ENCODE measurements at regions not wholly inside any gene's neighbourhood (a gene's known extent, or its start where the extent isn't known, plus 50 kb on each side); places are given as distances from the start of the nearest gene placed in this dataset.
"Not testable (repeated sequence)": the region's sequence is repeated elsewhere in the genome, so short reads cannot be mapped to it uniquely, and the experiment has no call there.

GRCh38 chr3:106073806-106074205 is 205.0 kb upstream of the CBLB start:
- DNase-seq (ENCODE audit: low read depth) = not testable (repeated sequence)

GRCh38 chr3:106075731-106076130 is 206.9 kb upstream of the CBLB start:
- not testable (repeated sequence) for DNase-seq (ENCODE audit: low read depth)

GRCh38 chr3:106078635-106079034 is 209.8 kb upstream of the CBLB start:
- no peak for DNase-seq (ENCODE audit: low read depth)

- no peak for DNase-seq (ENCODE audit: low read depth)
Measured at GRCh38 chr3:106082616-106083015, 213.8 kb upstream of the CBLB start.

GRCh38 chr3:106083207-106083606 is 214.4 kb upstream of the CBLB start:
- DNase-seq (ENCODE audit: low read depth) = no peak

- no peak for DNase-seq (ENCODE audit: low read depth)
Measured at GRCh38 chr3:106083854-106084253, 215.0 kb upstream of the CBLB start.

GRCh38 chr3:106086038-106086437 is 217.2 kb upstream of the CBLB start:
- DNase-seq (ENCODE audit: low read depth) = no peak

GRCh38 chr3:106086636-106087035 is 217.8 kb upstream of the CBLB start:
- peak; percentile 75 for DNase-seq (ENCODE audit: low read depth)

GRCh38 chr3:106088304-106088703 is 219.5 kb upstream of the CBLB start:
- peak; percentile 17 for DNase-seq (ENCODE audit: low read depth)

GRCh38 chr3:106088899-106089298 is 220.1 kb upstream of the CBLB start:
- no peak for DNase-seq (ENCODE audit: low read depth)

- DNase-seq (ENCODE audit: low read depth) = peak; percentile 11
Measured at GRCh38 chr3:106089806-106090205, 221.0 kb upstream of the CBLB start.

GRCh38 chr3:106092792-106093191 is 224.0 kb upstream of the CBLB start:
- no peak for DNase-seq (ENCODE audit: low read depth)

GRCh38 chr3:106093616-106094015 is 224.8 kb upstream of the CBLB start:
- DNase-seq (ENCODE audit: low read depth) = no peak

- no peak for DNase-seq (ENCODE audit: low read depth)
Measured at GRCh38 chr3:106097817-106098435, 229.1 kb upstream of the CBLB start.

- DNase-seq (ENCODE audit: low read depth) = no peak
Measured at GRCh38 chr3:106103383-106103782, 234.6 kb upstream of the CBLB start.

- no peak for DNase-seq (ENCODE audit: low read depth)
Measured at GRCh38 chr3:106104078-106104477, 235.3 kb upstream of the CBLB start.

- DNase-seq (ENCODE audit: low read depth) = no peak
Measured at GRCh38 chr3:106108925-106109324, 240.1 kb upstream of the CBLB start.

GRCh38 chr3:106112561-106112960 is 243.7 kb upstream of the CBLB start:
- not testable (repeated sequence) for DNase-seq (ENCODE audit: low read depth)

- no peak for DNase-seq (ENCODE audit: low read depth)
Measured at GRCh38 chr3:106113747-106114146, 244.9 kb upstream of the CBLB start.

- no peak for DNase-seq (ENCODE audit: low read depth)
Measured at GRCh38 chr3:106114220-106114619, 245.4 kb upstream of the CBLB start.

- no peak for DNase-seq (ENCODE audit: low read depth)
Measured at GRCh38 chr3:106114848-106115247, 246.0 kb upstream of the CBLB start.

GRCh38 chr3:106115557-106115956 is 246.7 kb upstream of the CBLB start:
- DNase-seq (ENCODE audit: low read depth) = no peak

GRCh38 chr3:106116733-106117489 is 248.1 kb upstream of the CBLB start:
- DNase-seq (ENCODE audit: low read depth) = no peak

- no peak for DNase-seq (ENCODE audit: low read depth)
Measured at GRCh38 chr3:106117490-106117858, 248.7 kb upstream of the CBLB start.
